GM06990 (cell line): ENCODE measurements at regions not wholly inside any gene's neighbourhood (a gene's known extent, or its start where the extent isn't known, plus 50 kb on each side); places are given as distances from the start of the nearest gene placed in this dataset.
A peak's percentile ranks its signal among the peaks of the same experiment; 100 is the strongest.
"Not testable (repeated sequence)": the region's sequence is repeated elsewhere in the genome, so short reads cannot be mapped to it uniquely, and the experiment has no call there.

Experiments used
- DNase-seq: peaks from one replicate; pipeline ENCODE4 v3.0.0-alpha.2; 2011; ENCODE audit not compliant: insufficient read length; ENCODE audit errors: extremely low read depth
- H3K27me3 ChIP-seq: replicated peaks from 2 replicates; pipeline ENCODE4 v1.6.0; 2011; ENCODE audit warnings: low read length; ENCODE audit not compliant: control insufficient read depth, insufficient read depth
- H3K36me3 ChIP-seq: 2 replicates; pipeline ENCODE4 v1.5.1; 2011; ENCODE audit warnings: low read length; ENCODE audit not compliant: control insufficient read depth, insufficient read depth
- H3K4me3 ChIP-seq: replicated peaks from 2 replicates; pipeline ENCODE4 v1.5.1; 2011; ENCODE audit warnings: low read depth, mild to moderate bottlenecking, control low read depth, low read length
- CTCF ChIP-seq: IDR thresholded peaks from 2 replicates; pipeline ENCODE4 v1.5.1; 2011; ENCODE audit warnings: low read length, control low read depth, mild to moderate bottlenecking, inconsistent platforms; ENCODE audit not compliant: insufficient read depth, poor library complexity, severe bottlenecking

- no peaks in the 10 kb centered on the region for H3K27me3 ChIP-seq
- no peak for TF ChIP-seq CTCF
Observed at GRCh38 chr1:171397851-171398469, 84.0 kb downstream of the FMO4 start.

GRCh38 chr1:171403393-171403792 lies 81.9 kb upstream of the PRRC2C start:
- DNase-seq: no peak
- Histone ChIP-seq H3K36me3 (no peaks in the 10 kb centered on the region), H3K27me3 (no peaks in the 10 kb centered on the region), H3K4me3 (no peak overlapping the region)
- TF ChIP-seq CTCF: no peak

More at GRCh38 chr1:171397851-171398469, 84.0 kb downstream of the FMO4 start:
- DNase-seq: no peak
- no peaks in the 10 kb centered on the region for H3K36me3 ChIP-seq
- no peak overlapping the region for H3K4me3 ChIP-seq

- DNase-seq: no peak
- Histone ChIP-seq H3K36me3 (no peaks in the 10 kb centered on the region), H3K27me3 (no peaks in the 10 kb centered on the region), H3K4me3 (no peak overlapping the region)
- no peak for TF ChIP-seq CTCF
Observed at GRCh38 chr1:171405391-171405714, 80.0 kb upstream of the PRRC2C start.

GRCh38 chr1:171413557-171413956 lies 71.8 kb upstream of the PRRC2C start:
- not testable (repeated sequence) for H3K27me3 ChIP-seq, DNase-seq, H3K36me3 ChIP-seq, H3K4me3 ChIP-seq

- DNase-seq: no peak
- no peaks in the 10 kb centered on the region for H3K27me3 ChIP-seq
- no peaks in the 10 kb centered on the region for H3K36me3 ChIP-seq
- no peak overlapping the region for H3K4me3 ChIP-seq
- TF ChIP-seq CTCF: no peak
Observed at GRCh38 chr1:171418546-171418945, 66.8 kb upstream of the PRRC2C start.

GRCh38 chr1:171420810-171421209 lies 64.5 kb upstream of the PRRC2C start:
- Histone ChIP-seq H3K4me3 (no peak overlapping the region), H3K36me3 (no peaks in the 10 kb centered on the region), H3K27me3 (no peaks in the 10 kb centered on the region)
- TF ChIP-seq CTCF: no peak
- DNase-seq: peak; percentile 14
